HepG2 (cell line): ENCODE measurements at regions not wholly inside any gene's neighbourhood (a gene's known extent, or its start where the extent isn't known, plus 50 kb on each side); places are given as distances from the start of the nearest gene placed in this dataset.
A peak's percentile ranks its signal among the peaks of the same experiment; 100 is the strongest.

Experiments
- ATAC-seq: fragments of 200-7000 bp; cut with Tn5 transposase; 3 replicates; pipeline ENCODE4 v1.9.1; 2020; ENCODE audit warnings: mild to moderate bottlenecking, moderate library complexity
- BruUV-seq: library from RNA; stranded (reverse); fragments of 400-500 nt; replicated peaks from 2 replicates; lab custom pipeline; 2021; lab: Mats Ljungman, UMichigan
- CTCF ChIA-PET: fragments of 300-600 bp; formaldehyde crosslinking; extraction: SDS; loops from one replicate; lab custom pipeline; 2021; ENCODE audit warnings: low total read pairs, inconsistent platforms, low intra/inter-chr PET ratio; lab: Yijun Ruan, JAX
- POLR2A ChIA-PET: fragments of 350-600 bp; sonication (Branson Sonifier 250); formaldehyde crosslinking; loops from one replicate; lab custom pipeline; 2020; ENCODE audit warnings: antibody characterized with exemption, inconsistent platforms; lab: Yijun Ruan, JAX
- DNase-seq: peaks from one replicate; pipeline ENCODE4 v3.0.0-alpha.2; 2015; ENCODE audit warnings: low spot score
- FAIRE-seq: peaks from 3 replicates; lab custom pipeline; 2011; peaks lifted over from hg19 to GRCh38; lab: Jason Lieb, UNC
- H2AFZ ChIP-seq: one replicate; pipeline ENCODE4 v1.6.1; 2011; ENCODE audit warnings: low read length, inconsistent platforms
- H3K27ac ChIP-seq: fragments of 300-600 bp; 3 replicates; pipeline ENCODE4 v1.8.0; 2011; ENCODE audit warnings: mixed run types, mild to moderate bottlenecking, mixed read lengths, low read length, inconsistent platforms; ENCODE audit not compliant: insufficient read depth; ENCODE audit errors: extremely low read length
- H3K27me3 ChIP-seq, 2 experiments: fragments of 200-600 bp in 1 of 2; 2 replicates in 1 of 2; 3 replicates in 1 of 2; pipeline versions ENCODE4 v1.6.0 to v1.8.0; 2011; ENCODE audit warnings: low read length in 2 of 2, mild to moderate bottlenecking in 2 of 2, moderate library complexity in 2 of 2, inconsistent platforms in 1 of 2; ENCODE audit not compliant: insufficient read depth in 2 of 2, control insufficient read depth in 1 of 2
- H3K36me3 ChIP-seq, 2 experiments: fragments of 200-600 bp in 1 of 2; replicated peaks in 1 of 2; 2 replicates in 1 of 2; 3 replicates in 1 of 2; pipeline versions ENCODE4 v1.5.1 to v1.8.0; 2011; ENCODE audit warnings: low read length in 2 of 2, inconsistent platforms in 1 of 2; ENCODE audit not compliant: insufficient read depth in 2 of 2, control insufficient read depth in 1 of 2
- H3K4me1 ChIP-seq: 2 replicates; pipeline ENCODE4 v1.5.1; 2012; ENCODE audit warnings: low read length, inconsistent platforms; ENCODE audit not compliant: insufficient read depth
- H3K4me2 ChIP-seq: 2 replicates; pipeline ENCODE4 v1.6.0; 2011; ENCODE audit warnings: low read depth, low read length, inconsistent platforms
- H3K4me3 ChIP-seq, 3 experiments: fragments of 200-600 bp in 1 of 3; sonication (generic), shearing (Covaris generic) in 1 of 3; replicated peaks in 1 of 3; 2 replicates each; pipeline ENCODE4 v1.5.1; 2011 to 2016; ENCODE audit warnings: low read length in 3 of 3, inconsistent platforms in 2 of 3, low read depth in 2 of 3, mild to moderate bottlenecking in 2 of 3, control low read depth in 1 of 3, mixed read lengths in 1 of 3; ENCODE audit not compliant: insufficient read depth in 1 of 3
- H3K79me2 ChIP-seq: one replicate; pipeline ENCODE4 v1.6.1; 2011; ENCODE audit warnings: low read length, inconsistent platforms; ENCODE audit not compliant: insufficient read depth
- H3K9ac ChIP-seq: 2 replicates; pipeline ENCODE4 v1.6.0; 2011; ENCODE audit warnings: mild to moderate bottlenecking, low read depth, low read length, inconsistent platforms; ENCODE audit not compliant: insufficient read depth
- H3K9me3 ChIP-seq: 2 replicates; pipeline ENCODE4 v1.5.1; 2012; ENCODE audit warnings: mild to moderate bottlenecking, low read length
- H4K20me1 ChIP-seq: 2 replicates; pipeline ENCODE4 v1.6.0; 2011; ENCODE audit warnings: inconsistent platforms, mild to moderate bottlenecking, low read length, moderate library complexity; ENCODE audit not compliant: insufficient read depth
- EP300 ChIP-seq, 3 experiments: sonication (generic) in 1 of 3; formaldehyde crosslinking in 1 of 3; IDR thresholded peaks; 2 replicates each; pipeline versions ENCODE4 v1.5.1 to v1.6.1; 2011 to 2020; ENCODE audit warnings: low read depth in 2 of 3, low read length in 2 of 3, borderline replicate concordance in 1 of 3, improper control_type of control experiment in 1 of 3, mild to moderate bottlenecking in 1 of 3, missing genetic modification reagents in 1 of 3, moderate library complexity in 1 of 3
- FOSL2 ChIP-seq: sonication (generic); formaldehyde crosslinking; IDR thresholded peaks from 2 replicates; pipeline ENCODE4 v1.4.0; 2020; ENCODE audit warnings: missing genetic modification reagents
- GATAD2A ChIP-seq: IDR thresholded peaks from 2 replicates; pipeline ENCODE4 v1.6.1; 2016
- KLF6 ChIP-seq: IDR thresholded peaks from 2 replicates; pipeline ENCODE4 v1.8.0; 2016; ENCODE audit warnings: missing biosample characterization, missing genetic modification reagents
- PATZ1 ChIP-seq: sonication (generic); formaldehyde crosslinking; IDR thresholded peaks from 2 replicates; pipeline ENCODE4 v1.4.0; 2020; ENCODE audit warnings: missing genetic modification reagents
- RAD21 ChIP-seq: fragments of 450-650 bp; formaldehyde crosslinking; IDR thresholded peaks from 2 replicates; pipeline ENCODE4 v1.5.0; 2020; ENCODE audit warnings: mild to moderate bottlenecking
- SMC3 ChIP-seq: IDR thresholded peaks from 2 replicates; pipeline ENCODE4 v1.6.1; 2011; ENCODE audit warnings: low read length, improper control_type of control experiment
- XRCC5 ChIP-seq: fragments of 200-400 bp; formaldehyde crosslinking; optimal IDR thresholded peaks from 2 replicates; pipeline ENCODE3; 2017; ENCODE audit warnings: mild to moderate bottlenecking, low read length
- ZBTB42 ChIP-seq: sonication (generic); formaldehyde crosslinking; IDR thresholded peaks from 2 replicates; pipeline ENCODE4 v1.5.0; 2020; ENCODE audit warnings: mild to moderate bottlenecking, missing genetic modification reagents
- ZNF251 ChIP-seq: sonication (generic); formaldehyde crosslinking; IDR thresholded peaks from 2 replicates; pipeline ENCODE4 v1.9.0; 2021; ENCODE audit warnings: mild to moderate bottlenecking, missing genetic modification reagents
- ZNF670 ChIP-seq: sonication (generic); formaldehyde crosslinking; IDR thresholded peaks from 2 replicates; pipeline ENCODE4 v1.8.0; 2022; ENCODE audit warnings: mild to moderate bottlenecking, missing genetic modification reagents, borderline replicate concordance
- ZNF782 ChIP-seq: sonication (generic); formaldehyde crosslinking; IDR thresholded peaks from 2 replicates; pipeline ENCODE4 v1.4.0; 2020; ENCODE audit warnings: missing genetic modification reagents, mild to moderate bottlenecking, borderline replicate concordance
- WGBS: methylation state at CpG from one replicate; pipeline ENCODE4 v1.1.6; 2017; ENCODE audit warnings: low lambda C conversion rate; 5-methylcytosine and 5-hydroxymethylcytosine counted together
- in situ Hi-C: cut with HindIII; loops from 2 replicates; pipeline ENCODE4 v1.10.0; 2017; ENCODE audit warnings: low pct_unique_long_range_greater_than_20kb; ENCODE audit not compliant: extremely low pct_ligation_motif_present
- intact Hi-C: fragments of 100-400 bp; cut with micrococcal nuclease; formaldehyde crosslinking; loops from one replicate; pipeline ENCODE4 v1.10.0; 2022; ENCODE audit not compliant: unreplicated experiment
- TF ChIP-seq, protein P1 (sequence below): sonication (generic); IDR thresholded peaks from 2 replicates; pipeline ENCODE4 v1.6.1; 2016; ENCODE audit warnings: low read depth, borderline replicate concordance
- TF ChIP-seq, protein P2 (sequence below): sonication (generic); formaldehyde crosslinking; IDR thresholded peaks from 2 replicates; pipeline ENCODE4 v1.5.0; 2020; ENCODE audit warnings: mild to moderate bottlenecking, missing genetic modification reagents, moderate library complexity
- TF ChIP-seq, protein P3 (sequence below): IDR thresholded peaks from 2 replicates; pipeline ENCODE4 v1.6.1; 2016; ENCODE audit warnings: low read depth, borderline replicate concordance
- TF ChIP-seq, protein P4 (sequence below): IDR thresholded peaks from 2 replicates; pipeline ENCODE4 v1.6.1; 2012; ENCODE audit warnings: low read depth, low read length, improper control_type of control experiment

DNA sequence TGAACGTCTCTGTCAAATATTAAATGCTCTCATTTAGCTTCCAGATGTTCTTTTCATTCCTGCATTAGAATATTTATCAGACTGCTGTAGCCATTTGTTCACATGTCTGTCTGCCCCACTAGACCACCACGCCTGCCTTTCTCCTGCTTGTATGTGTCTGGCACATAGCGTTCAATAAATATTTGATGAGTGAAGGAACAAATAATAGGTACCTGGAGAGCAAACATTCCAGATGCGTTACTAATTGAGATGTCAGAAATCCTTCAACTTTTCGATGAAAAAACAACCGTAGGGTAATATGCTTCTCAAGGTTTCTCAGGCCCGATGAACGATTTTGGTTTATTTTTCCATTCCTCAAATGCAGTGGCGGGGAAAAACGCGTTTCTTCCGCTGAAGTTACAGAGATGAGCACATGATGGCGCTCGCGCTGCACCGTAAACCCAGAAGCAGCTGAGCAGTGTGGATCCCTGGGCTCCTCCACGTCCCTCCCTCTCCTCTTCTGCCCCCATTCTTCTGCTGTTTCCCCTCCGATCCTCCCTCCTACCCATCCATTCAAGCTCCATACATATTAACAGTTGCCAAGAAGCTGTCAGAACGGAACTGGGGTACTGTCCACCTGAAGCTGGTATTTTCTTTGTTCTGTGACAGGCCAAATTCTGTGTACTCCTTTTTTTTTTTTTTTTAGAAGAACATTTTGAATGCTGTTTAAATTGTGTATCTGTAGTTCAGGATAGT lies 245.4 kb downstream of the MPDZ start:
- in situ Hi-C loops = loop anchor here (25.0 kb wide), 1 partner anchor 1328 kb away; no protein-coding TSS in a partner anchor
- TF ChIP-seq, protein P1, sequence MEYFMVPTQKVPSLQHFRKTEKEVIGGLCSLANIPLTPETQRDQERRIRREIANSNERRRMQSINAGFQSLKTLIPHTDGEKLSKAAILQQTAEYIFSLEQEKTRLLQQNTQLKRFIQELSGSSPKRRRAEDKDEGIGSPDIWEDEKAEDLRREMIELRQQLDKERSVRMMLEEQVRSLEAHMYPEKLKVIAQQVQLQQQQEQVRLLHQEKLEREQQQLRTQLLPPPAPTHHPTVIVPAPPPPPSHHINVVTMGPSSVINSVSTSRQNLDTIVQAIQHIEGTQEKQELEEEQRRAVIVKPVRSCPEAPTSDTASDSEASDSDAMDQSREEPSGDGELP = peak; percentile 34; the same call in 1 of the 2 replicates
- TF ChIP-seq XRCC5 = peak; percentile 38
- no peak for TF ChIP-seq ZNF782 (CRISPR knock-in tag)
- TF ChIP-seq, protein P2, sequence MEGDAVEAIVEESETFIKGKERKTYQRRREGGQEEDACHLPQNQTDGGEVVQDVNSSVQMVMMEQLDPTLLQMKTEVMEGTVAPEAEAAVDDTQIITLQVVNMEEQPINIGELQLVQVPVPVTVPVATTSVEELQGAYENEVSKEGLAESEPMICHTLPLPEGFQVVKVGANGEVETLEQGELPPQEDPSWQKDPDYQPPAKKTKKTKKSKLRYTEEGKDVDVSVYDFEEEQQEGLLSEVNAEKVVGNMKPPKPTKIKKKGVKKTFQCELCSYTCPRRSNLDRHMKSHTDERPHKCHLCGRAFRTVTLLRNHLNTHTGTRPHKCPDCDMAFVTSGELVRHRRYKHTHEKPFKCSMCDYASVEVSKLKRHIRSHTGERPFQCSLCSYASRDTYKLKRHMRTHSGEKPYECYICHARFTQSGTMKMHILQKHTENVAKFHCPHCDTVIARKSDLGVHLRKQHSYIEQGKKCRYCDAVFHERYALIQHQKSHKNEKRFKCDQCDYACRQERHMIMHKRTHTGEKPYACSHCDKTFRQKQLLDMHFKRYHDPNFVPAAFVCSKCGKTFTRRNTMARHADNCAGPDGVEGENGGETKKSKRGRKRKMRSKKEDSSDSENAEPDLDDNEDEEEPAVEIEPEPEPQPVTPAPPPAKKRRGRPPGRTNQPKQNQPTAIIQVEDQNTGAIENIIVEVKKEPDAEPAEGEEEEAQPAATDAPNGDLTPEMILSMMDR (CRISPR knock-in tag) = peak; percentile 90
- peak; percentile 57 for TF ChIP-seq RAD21 (CRISPR knock-in tag)
- no peak for TF ChIP-seq ZBTB42
- TF ChIP-seq EP300 (IDR thresholded peaks at IDR 0.05; ENCODE audit: low read depth in 2 of 2, low read length in 2 of 2) = 0 out of 4 replicates have a peak, but pooled peaks of 1 of the 2 experiments have one; percentile 4
- TF ChIP-seq EP300 (CRISPR knock-in tag; IDR thresholded peaks at IDR 0.05; ENCODE audit: borderline replicate concordance) = no peak
- TF ChIP-seq, protein P3, sequence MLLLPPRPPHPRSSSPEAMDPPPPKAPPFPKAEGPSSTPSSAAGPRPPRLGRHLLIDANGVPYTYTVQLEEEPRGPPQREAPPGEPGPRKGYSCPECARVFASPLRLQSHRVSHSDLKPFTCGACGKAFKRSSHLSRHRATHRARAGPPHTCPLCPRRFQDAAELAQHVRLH (CRISPR knock-in tag) = 0 out of 2 replicates have a peak, but pooled peaks have one; percentile 38
- TF ChIP-seq ZNF670 = 0 out of 2 replicates have a peak, but pooled peaks have one; percentile 34
- TF ChIP-seq SMC3 = peak; percentile 77
- no peak for TF ChIP-seq KLF6 (CRISPR knock-in tag)
- TF ChIP-seq FOSL2 = 0 out of 2 replicates have a peak, but pooled peaks have one; percentile 26
- 0 out of 2 replicates have a peak, but pooled peaks have one; percentile 13 for TF ChIP-seq PATZ1 (CRISPR knock-in tag)
- TF ChIP-seq GATAD2A (CRISPR knock-in tag) = 0 out of 2 replicates have a peak, but pooled peaks have one; percentile 14
- TF ChIP-seq, protein P4, sequence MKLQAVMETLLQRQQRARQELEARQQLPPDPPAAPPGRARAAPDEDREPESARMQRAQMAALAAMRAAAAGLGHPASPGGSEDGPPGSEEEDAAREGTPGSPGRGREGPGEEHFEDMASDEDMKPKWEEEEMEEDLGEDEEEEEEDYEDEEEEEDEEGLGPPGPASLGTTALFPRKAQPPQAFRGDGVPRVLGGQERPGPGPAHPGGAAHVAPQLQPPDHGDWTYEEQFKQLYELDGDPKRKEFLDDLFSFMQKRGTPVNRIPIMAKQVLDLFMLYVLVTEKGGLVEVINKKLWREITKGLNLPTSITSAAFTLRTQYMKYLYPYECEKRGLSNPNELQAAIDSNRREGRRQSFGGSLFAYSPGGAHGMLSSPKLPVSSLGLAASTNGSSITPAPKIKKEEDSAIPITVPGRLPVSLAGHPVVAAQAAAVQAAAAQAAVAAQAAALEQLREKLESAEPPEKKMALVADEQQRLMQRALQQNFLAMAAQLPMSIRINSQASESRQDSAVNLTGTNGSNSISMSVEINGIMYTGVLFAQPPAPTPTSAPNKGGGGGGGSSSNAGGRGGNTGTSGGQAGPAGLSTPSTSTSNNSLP = 0 out of 2 replicates have a peak, but pooled peaks have one; percentile 12
- TF ChIP-seq ZNF251 (CRISPR knock-in tag) = no peak

More for the DNA sequence above, 245.4 kb downstream of the MPDZ start:
- Histone ChIP-seq H3K9ac (no peak overlapping the region), H3K27me3 (no peaks in the 10 kb centered on the region), H3K4me3 (0 out of 6 replicates have a peak overlapping the region, but pooled peaks of 1 of the 3 experiments have one; percentile 12), H3K79me2 (no peaks in the 10 kb centered on the region), H2AFZ (no peak overlapping the region), H4K20me1 (no peaks in the 10 kb centered on the region), H3K4me2 (peak overlapping the region; percentile 70), H3K27ac (no peak overlapping the region), H3K36me3 (no peaks in the 10 kb centered on the region), H3K4me1 (peaks cover 12% of the 10 kb centered on the region), H3K9me3 (no peaks in the 10 kb centered on the region)
- ChIA-PET POLR2A (no interaction called here), CTCF (interaction anchor here (0.8 to 1.3 kb wide), 2 partner anchors 54 to 55 kb away, joined by 4 to 7 read pairs; no protein-coding TSS in a partner anchor)
- FAIRE-seq (peak; percentile 30), DNase-seq (peak; percentile 38), ATAC-seq (peak; percentile 97)
- intact Hi-C loops = loop anchor here (1.0 to 5.0 kb wide), 5 partner anchors 54 to 1319 kb away; no protein-coding TSS in a partner anchor
- BruUV-seq = no TSS peak
- 1% methylated on average over 19 of the region's 19 CpGs for WGBS
